SK-N-SH treated with all-trans-retinoic acid at 6 μM for 48 hours (cell line): ENCODE measurements at regions not wholly inside any gene's neighbourhood (a gene's known extent, or its start where the extent isn't known, plus 50 kb on each side); places are given as distances from the start of the nearest gene placed in this dataset.

Experiments
- ATAC-seq: fragments of 200-7000 bp; cut with Tn5 transposase; 3 replicates; pipeline ENCODE4 v1.9.1; 2020; ENCODE audit warnings: mild to moderate bottlenecking, moderate library complexity
- ARNTL ChIP-seq: fragments of 450-650 bp; formaldehyde crosslinking; IDR thresholded peaks from 2 replicates; pipeline ENCODE4 v1.5.0; 2020; ENCODE audit warnings: low read depth, mild to moderate bottlenecking, moderate library complexity, borderline replicate concordance
- BACH2 ChIP-seq: fragments of 250-450 bp; sonication (Bioruptor Pico); IDR thresholded peaks from 2 replicates; pipeline ENCODE4 v1.9.0; 2021; ENCODE audit warnings: mild to moderate bottlenecking, borderline replicate concordance
- CSDC2 ChIP-seq: fragments of 250-450 bp; sonication (Bioruptor Pico); IDR thresholded peaks from 2 replicates; pipeline ENCODE4 v1.5.0; 2020; ENCODE audit warnings: mild to moderate bottlenecking, moderate library complexity
- CSRNP3 ChIP-seq: fragments of 250-450 bp; sonication (Bioruptor Pico); IDR thresholded peaks from 2 replicates; pipeline ENCODE4 v1.5.1; 2021; ENCODE audit warnings: mild to moderate bottlenecking, moderate library complexity
- ESRRG ChIP-seq: fragments of 250-450 bp; sonication (Bioruptor Pico); IDR thresholded peaks from 2 replicates; pipeline ENCODE4 v1.6.1; 2021; ENCODE audit warnings: mild to moderate bottlenecking
- GLIS3 ChIP-seq: fragments of 250-450 bp; sonication (Bioruptor Pico); IDR thresholded peaks from 2 replicates; pipeline ENCODE4 v1.5.0; 2020; ENCODE audit warnings: mild to moderate bottlenecking, moderate library complexity
- ISL1 ChIP-seq: fragments of 250-450 bp; sonication (Bioruptor Pico); IDR thresholded peaks from 2 replicates; pipeline ENCODE4 v2.1.2; 2022; ENCODE audit warnings: mild to moderate bottlenecking, moderate library complexity
- OSR1 ChIP-seq: fragments of 250-450 bp; sonication (Bioruptor Pico); IDR thresholded peaks from 2 replicates; pipeline ENCODE4 v1.8.0; 2022; ENCODE audit warnings: moderate library complexity, mild to moderate bottlenecking, inconsistent platforms
- PATZ1 ChIP-seq: fragments of 250-450 bp; sonication (Bioruptor Pico); IDR thresholded peaks from 2 replicates; pipeline ENCODE4 v1.8.0; 2020; ENCODE audit warnings: mild to moderate bottlenecking, moderate library complexity, borderline replicate concordance
- PPARA ChIP-seq: fragments of 250-450 bp; sonication (Bioruptor Pico); IDR thresholded peaks from 2 replicates; pipeline ENCODE4 v1.5.0; 2020; ENCODE audit warnings: mild to moderate bottlenecking, borderline replicate concordance
- RARB ChIP-seq: fragments of 250-450 bp; sonication (Bioruptor Pico); IDR thresholded peaks from 2 replicates; pipeline ENCODE4 v1.8.0; 2021; ENCODE audit warnings: mild to moderate bottlenecking, moderate library complexity
- SNAI2 ChIP-seq: fragments of 250-450 bp; sonication (Bioruptor Pico); IDR thresholded peaks from 2 replicates; pipeline ENCODE4 v1.5.0; 2020; ENCODE audit warnings: mild to moderate bottlenecking, moderate library complexity
- TOX ChIP-seq: fragments of 250-450 bp; sonication (Bioruptor Pico); IDR thresholded peaks from 2 replicates; pipeline ENCODE4 v1.8.0; 2021; ENCODE audit warnings: mild to moderate bottlenecking, moderate library complexity, borderline replicate concordance
- ZC3H10 ChIP-seq: fragments of 250-450 bp; sonication (Bioruptor Pico); IDR thresholded peaks from 2 replicates; pipeline ENCODE4 v1.5.1; 2021; ENCODE audit warnings: mild to moderate bottlenecking, moderate library complexity
- ZFP3 ChIP-seq: fragments of 250-450 bp; sonication (Bioruptor Pico); IDR thresholded peaks from 2 replicates; pipeline ENCODE4 v1.5.0; 2020; ENCODE audit warnings: mild to moderate bottlenecking, moderate library complexity
- ZFP30 ChIP-seq: fragments of 450-650 bp; formaldehyde crosslinking; IDR thresholded peaks from 2 replicates; pipeline ENCODE4 v1.5.0; 2022; ENCODE audit warnings: mild to moderate bottlenecking, moderate library complexity
- ZNF565 ChIP-seq: fragments of 450-650 bp; formaldehyde crosslinking; conservative IDR thresholded peaks from 2 replicates; pipeline ENCODE4 v1.5.0; 2020; ENCODE audit warnings: low read depth, mild to moderate bottlenecking, moderate library complexity
- ZNF70 ChIP-seq: fragments of 450-650 bp; formaldehyde crosslinking; IDR thresholded peaks from 2 replicates; pipeline ENCODE4 v1.5.0; 2020; ENCODE audit warnings: mild to moderate bottlenecking, moderate library complexity
- ZNF8 ChIP-seq: fragments of 450-650 bp; formaldehyde crosslinking; IDR thresholded peaks from 2 replicates; pipeline ENCODE4 v1.5.0; 2020; ENCODE audit warnings: mild to moderate bottlenecking, moderate library complexity
- TF ChIP-seq, protein P1 (sequence below): fragments of 250-450 bp; sonication (Bioruptor Pico); IDR thresholded peaks from 2 replicates; pipeline ENCODE4 v1.8.0; 2021; ENCODE audit warnings: low read depth, mild to moderate bottlenecking, moderate library complexity, borderline replicate concordance
- TF ChIP-seq, protein P2 (sequence below): fragments of 250-450 bp; sonication (Bioruptor Pico); IDR thresholded peaks from 2 replicates; pipeline ENCODE4 v1.5.1; 2020; ENCODE audit warnings: low read depth, mild to moderate bottlenecking, moderate library complexity
- TF ChIP-seq, protein P3 (sequence below): fragments of 250-450 bp; sonication (Bioruptor Pico); IDR thresholded peaks from 2 replicates; pipeline ENCODE4 v1.5.0; 2020; ENCODE audit warnings: mild to moderate bottlenecking, moderate library complexity

DNA sequence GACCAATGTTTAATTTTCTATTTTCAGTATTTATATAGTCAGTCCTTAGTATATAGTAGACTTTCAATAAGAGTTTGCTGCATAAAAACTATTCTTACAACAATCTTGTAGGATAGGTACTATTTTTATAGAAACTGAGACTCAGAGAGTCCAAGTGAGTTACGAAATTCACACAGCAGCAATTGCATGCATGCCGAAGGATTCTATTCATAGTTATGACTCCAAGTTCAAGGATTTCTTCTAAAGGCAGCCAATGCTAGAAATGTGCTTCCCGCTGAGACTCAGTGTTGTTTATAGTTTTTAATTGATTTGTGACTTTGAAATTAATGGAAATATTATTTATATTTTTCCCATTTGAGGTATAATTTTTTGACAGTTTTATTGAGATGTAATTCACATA lies 62.7 kb upstream of the CSNK1A1L start:
- TF ChIP-seq CSDC2, result no peak
- no peak for TF ChIP-seq ESRRG (CRISPR knock-in tag)
- TF ChIP-seq OSR1 (CRISPR knock-in tag), result no peak
- no peak for TF ChIP-seq ZNF8
- no peak for TF ChIP-seq BACH2 (CRISPR knock-in tag)
- TF ChIP-seq PPARA (CRISPR knock-in tag), result no peak
- TF ChIP-seq ZNF70 (CRISPR knock-in tag), result no peak
- no peak for TF ChIP-seq PATZ1 (CRISPR knock-in tag)
- TF ChIP-seq GLIS3 (CRISPR knock-in tag), result no peak
- TF ChIP-seq, protein P1, sequence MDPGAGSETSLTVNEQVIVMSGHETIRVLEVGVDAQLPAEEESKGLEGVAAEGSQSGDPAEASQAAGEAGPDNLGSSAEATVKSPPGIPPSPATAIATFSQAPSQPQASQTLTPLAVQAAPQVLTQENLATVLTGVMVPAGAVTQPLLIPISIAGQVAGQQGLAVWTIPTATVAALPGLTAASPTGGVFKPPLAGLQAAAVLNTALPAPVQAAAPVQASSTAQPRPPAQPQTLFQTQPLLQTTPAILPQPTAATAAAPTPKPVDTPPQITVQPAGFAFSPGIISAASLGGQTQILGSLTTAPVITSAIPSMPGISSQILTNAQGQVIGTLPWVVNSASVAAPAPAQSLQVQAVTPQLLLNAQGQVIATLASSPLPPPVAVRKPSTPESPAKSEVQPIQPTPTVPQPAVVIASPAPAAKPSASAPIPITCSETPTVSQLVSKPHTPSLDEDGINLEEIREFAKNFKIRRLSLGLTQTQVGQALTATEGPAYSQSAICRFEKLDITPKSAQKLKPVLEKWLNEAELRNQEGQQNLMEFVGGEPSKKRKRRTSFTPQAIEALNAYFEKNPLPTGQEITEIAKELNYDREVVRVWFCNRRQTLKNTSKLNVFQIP (CRISPR knock-in tag), result no peak
- no peak for TF ChIP-seq CSRNP3 (CRISPR knock-in tag)
- TF ChIP-seq ZFP3, result no peak
- no peak for TF ChIP-seq SNAI2 (CRISPR knock-in tag)
- TF ChIP-seq ZNF565, result no peak
- TF ChIP-seq, protein P2, sequence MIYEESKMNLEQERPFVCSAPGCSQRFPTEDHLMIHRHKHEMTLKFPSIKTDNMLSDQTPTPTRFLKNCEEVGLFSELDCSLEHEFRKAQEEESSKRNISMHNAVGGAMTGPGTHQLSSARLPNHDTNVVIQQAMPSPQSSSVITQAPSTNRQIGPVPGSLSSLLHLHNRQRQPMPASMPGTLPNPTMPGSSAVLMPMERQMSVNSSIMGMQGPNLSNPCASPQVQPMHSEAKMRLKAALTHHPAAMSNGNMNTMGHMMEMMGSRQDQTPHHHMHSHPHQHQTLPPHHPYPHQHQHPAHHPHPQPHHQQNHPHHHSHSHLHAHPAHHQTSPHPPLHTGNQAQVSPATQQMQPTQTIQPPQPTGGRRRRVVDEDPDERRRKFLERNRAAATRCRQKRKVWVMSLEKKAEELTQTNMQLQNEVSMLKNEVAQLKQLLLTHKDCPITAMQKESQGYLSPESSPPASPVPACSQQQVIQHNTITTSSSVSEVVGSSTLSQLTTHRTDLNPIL (CRISPR knock-in tag), result no peak
- TF ChIP-seq ZFP30 (CRISPR knock-in tag), result no peak
- TF ChIP-seq ZC3H10 (CRISPR knock-in tag), result no peak
- no peak for TF ChIP-seq RARB (CRISPR knock-in tag)
- no peak for ATAC-seq

- no peak for ATAC-seq
- TF ChIP-seq ZFP3 (no peak), ZNF8 (no peak), SNAI2 (CRISPR knock-in tag) (no peak), ARNTL (CRISPR knock-in tag) (no peak), ZFP30 (CRISPR knock-in tag) (no peak), ZNF70 (CRISPR knock-in tag) (no peak)
These were observed 59.2 kb upstream of the CSNK1A1L start for GRCh38 chr13:37164635-37165034.

GRCh38 chr13:37163641-37164265 lies 58.3 kb upstream of the CSNK1A1L start:
- peak; percentile 40; the same call in 1 of the 3 replicates for ATAC-seq
- TF ChIP-seq, protein P3, sequence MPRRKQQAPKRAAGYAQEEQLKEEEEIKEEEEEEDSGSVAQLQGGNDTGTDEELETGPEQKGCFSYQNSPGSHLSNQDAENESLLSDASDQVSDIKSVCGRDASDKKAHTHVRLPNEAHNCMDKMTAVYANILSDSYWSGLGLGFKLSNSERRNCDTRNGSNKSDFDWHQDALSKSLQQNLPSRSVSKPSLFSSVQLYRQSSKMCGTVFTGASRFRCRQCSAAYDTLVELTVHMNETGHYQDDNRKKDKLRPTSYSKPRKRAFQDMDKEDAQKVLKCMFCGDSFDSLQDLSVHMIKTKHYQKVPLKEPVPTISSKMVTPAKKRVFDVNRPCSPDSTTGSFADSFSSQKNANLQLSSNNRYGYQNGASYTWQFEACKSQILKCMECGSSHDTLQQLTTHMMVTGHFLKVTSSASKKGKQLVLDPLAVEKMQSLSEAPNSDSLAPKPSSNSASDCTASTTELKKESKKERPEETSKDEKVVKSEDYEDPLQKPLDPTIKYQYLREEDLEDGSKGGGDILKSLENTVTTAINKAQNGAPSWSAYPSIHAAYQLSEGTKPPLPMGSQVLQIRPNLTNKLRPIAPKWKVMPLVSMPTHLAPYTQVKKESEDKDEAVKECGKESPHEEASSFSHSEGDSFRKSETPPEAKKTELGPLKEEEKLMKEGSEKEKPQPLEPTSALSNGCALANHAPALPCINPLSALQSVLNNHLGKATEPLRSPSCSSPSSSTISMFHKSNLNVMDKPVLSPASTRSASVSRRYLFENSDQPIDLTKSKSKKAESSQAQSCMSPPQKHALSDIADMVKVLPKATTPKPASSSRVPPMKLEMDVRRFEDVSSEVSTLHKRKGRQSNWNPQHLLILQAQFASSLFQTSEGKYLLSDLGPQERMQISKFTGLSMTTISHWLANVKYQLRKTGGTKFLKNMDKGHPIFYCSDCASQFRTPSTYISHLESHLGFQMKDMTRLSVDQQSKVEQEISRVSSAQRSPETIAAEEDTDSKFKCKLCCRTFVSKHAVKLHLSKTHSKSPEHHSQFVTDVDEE (CRISPR knock-in tag), result no peak
- no peak for TF ChIP-seq SNAI2 (CRISPR knock-in tag)
- TF ChIP-seq ZNF8, result no peak
- TF ChIP-seq RARB (CRISPR knock-in tag), result no peak
- TF ChIP-seq PPARA (CRISPR knock-in tag), result no peak
- no peak for TF ChIP-seq ISL1
- TF ChIP-seq ZNF70 (CRISPR knock-in tag), result no peak
- TF ChIP-seq, protein P1 (CRISPR knock-in tag), result no peak
- TF ChIP-seq ZFP3, result no peak
- TF ChIP-seq CSRNP3 (CRISPR knock-in tag), result no peak
- no peak for TF ChIP-seq ZNF565
- no peak for TF ChIP-seq TOX (CRISPR knock-in tag)
- TF ChIP-seq ESRRG (CRISPR knock-in tag), result no peak
